ENCODE measurements at regions not wholly inside any gene's neighbourhood (a gene's known extent, or its start where the extent isn't known, plus 50 kb on each side); places are given as distances from the start of the nearest gene placed in this dataset.

GRCh38 chr1:232204269-232204668 is 425.7 kb downstream of the SIPA1L2 start:
- no peak for TF ChIP-seq ZNF70 (CRISPR knock-in tag; IDR thresholded peaks at IDR 0.05)
- no peak for TF ChIP-seq ZC3H10 (CRISPR knock-in tag; IDR thresholded peaks at IDR 0.05)
- TF ChIP-seq PATZ1 (CRISPR knock-in tag; IDR thresholded peaks at IDR 0.05; ENCODE audit: borderline replicate concordance): no peak
- TF ChIP-seq POU6F1 (CRISPR knock-in tag; IDR thresholded peaks at IDR 0.05; ENCODE audit: borderline replicate concordance, low read depth): no peak
- TF ChIP-seq TSHZ2 (CRISPR knock-in tag; IDR thresholded peaks at IDR 0.05): no peak
- TF ChIP-seq ARNTL (CRISPR knock-in tag; IDR thresholded peaks at IDR 0.05; ENCODE audit: borderline replicate concordance, low read depth): no peak
- TF ChIP-seq PPARA (CRISPR knock-in tag; IDR thresholded peaks at IDR 0.05; ENCODE audit: borderline replicate concordance): no peak
- TF ChIP-seq ZFP3 (CRISPR knock-in tag; IDR thresholded peaks at IDR 0.05): no peak
- no peak for TF ChIP-seq GLIS3 (CRISPR knock-in tag; IDR thresholded peaks at IDR 0.05)
- TF ChIP-seq ISL1 (CRISPR knock-in tag; IDR thresholded peaks at IDR 0.05): no peak
- no peak for TF ChIP-seq CREB5 (CRISPR knock-in tag; IDR thresholded peaks at IDR 0.05; ENCODE audit: low read depth)
- TF ChIP-seq ESRRG (CRISPR knock-in tag; IDR thresholded peaks at IDR 0.05): no peak
- TF ChIP-seq CSRNP3 (CRISPR knock-in tag; IDR thresholded peaks at IDR 0.05): no peak
- no peak for TF ChIP-seq RARB (CRISPR knock-in tag; IDR thresholded peaks at IDR 0.05)
